SU-DHL-6 (cell line): ENCODE measurements at regions not wholly inside any gene's neighbourhood (a gene's known extent, or its start where the extent isn't known, plus 50 kb on each side); places are given as distances from the start of the nearest gene placed in this dataset.

Experiments
- EZH2phosphoT487 ChIP-seq: fragments of 200-600 bp; sonication (generic), shearing (Covaris generic); conservative IDR thresholded peaks from 2 replicates; pipeline ENCODE4 v1.6.1; 2018; ENCODE audit warnings: mild to moderate bottlenecking, antibody characterized with exemption, low read length, moderate library complexity, mixed read lengths
- TF ChIP-seq, protein P1 (sequence below): fragments of 200-600 bp; sonication (generic); IDR thresholded peaks from one replicate; pipeline ENCODE4 v1.5.1; 2017; ENCODE audit warnings: antibody characterized with exemption, mild to moderate bottlenecking, low read length, moderate library complexity; ENCODE audit not compliant: insufficient read depth, poor library complexity, severe bottlenecking

DNA sequence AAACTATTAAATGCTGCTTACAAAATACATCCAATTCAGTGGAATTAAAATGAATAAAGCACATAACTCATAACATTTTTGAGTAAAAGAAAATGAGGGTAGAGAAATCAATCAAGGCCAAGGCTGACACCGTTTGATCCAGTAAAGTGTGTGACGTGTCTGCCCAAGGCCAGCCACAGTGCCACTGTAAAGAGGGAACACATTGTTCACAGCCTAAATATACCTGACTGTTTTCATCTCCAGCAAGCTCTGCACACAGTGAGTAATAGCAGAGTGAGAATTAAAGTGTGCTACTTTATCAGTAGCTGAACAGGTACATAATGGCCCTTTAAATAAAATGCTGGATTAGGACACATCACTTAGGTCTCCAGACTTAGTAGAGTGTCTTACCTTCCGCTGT is 130.8 kb upstream of the DPP6 start:
- TF ChIP-seq, protein P1, sequence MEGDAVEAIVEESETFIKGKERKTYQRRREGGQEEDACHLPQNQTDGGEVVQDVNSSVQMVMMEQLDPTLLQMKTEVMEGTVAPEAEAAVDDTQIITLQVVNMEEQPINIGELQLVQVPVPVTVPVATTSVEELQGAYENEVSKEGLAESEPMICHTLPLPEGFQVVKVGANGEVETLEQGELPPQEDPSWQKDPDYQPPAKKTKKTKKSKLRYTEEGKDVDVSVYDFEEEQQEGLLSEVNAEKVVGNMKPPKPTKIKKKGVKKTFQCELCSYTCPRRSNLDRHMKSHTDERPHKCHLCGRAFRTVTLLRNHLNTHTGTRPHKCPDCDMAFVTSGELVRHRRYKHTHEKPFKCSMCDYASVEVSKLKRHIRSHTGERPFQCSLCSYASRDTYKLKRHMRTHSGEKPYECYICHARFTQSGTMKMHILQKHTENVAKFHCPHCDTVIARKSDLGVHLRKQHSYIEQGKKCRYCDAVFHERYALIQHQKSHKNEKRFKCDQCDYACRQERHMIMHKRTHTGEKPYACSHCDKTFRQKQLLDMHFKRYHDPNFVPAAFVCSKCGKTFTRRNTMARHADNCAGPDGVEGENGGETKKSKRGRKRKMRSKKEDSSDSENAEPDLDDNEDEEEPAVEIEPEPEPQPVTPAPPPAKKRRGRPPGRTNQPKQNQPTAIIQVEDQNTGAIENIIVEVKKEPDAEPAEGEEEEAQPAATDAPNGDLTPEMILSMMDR, result no peak
- TF ChIP-seq EZH2phosphoT487, result no peak
